SHP77 (cell line): ENCODE measurements at regions not wholly inside any gene's neighbourhood (a gene's known extent, or its start where the extent isn't known, plus 50 kb on each side); places are given as distances from the start of the nearest gene placed in this dataset.
A peak's percentile ranks its signal among the peaks of the same experiment; 100 is the strongest.

ENCODE experiments used
- DNase-seq, 2 experiments: peaks; one replicate each; lab custom pipeline; 2025; lab: John Stamatoyannopoulos, UW

GRCh38 chr7:26553582-26553981 is 261.9 kb downstream of the SNX10 start:
- DNase-seq = no peak

GRCh38 chr7:26554952-26555351 is 263.3 kb downstream of the SNX10 start:
- DNase-seq = peak in 1 of 2 experiments; percentile 27

- DNase-seq = peak; percentile 38 to 61
Measured at GRCh38 chr7:26556061-26556881, 264.6 kb downstream of the SNX10 start.

GRCh38 chr7:26560526-26561256 is 269.0 kb downstream of the SNX10 start:
- DNase-seq = no peak

- DNase-seq = no peak
Measured at GRCh38 chr7:26562841-26563240, 271.2 kb downstream of the SNX10 start.

GRCh38 chr7:26563406-26563805 is 271.7 kb downstream of the SNX10 start:
- DNase-seq = no peak

GRCh38 chr7:26567266-26567665 is 275.6 kb downstream of the SNX10 start:
- no peak for DNase-seq

- DNase-seq = no peak
Measured at GRCh38 chr7:26574476-26574875, 282.8 kb downstream of the SNX10 start.

- DNase-seq = no peak
Measured at GRCh38 chr7:26580064-26580591, 284.3 kb downstream of the SKAP2 start.

GRCh38 chr7:26580711-26581110 is 283.7 kb downstream of the SKAP2 start:
- no peak for DNase-seq

GRCh38 chr7:26583094-26583648 is 281.2 kb downstream of the SKAP2 start:
- peak; percentile 95 to 98 for DNase-seq

- no peak for DNase-seq
Measured at GRCh38 chr7:26584326-26584725, 280.1 kb downstream of the SKAP2 start.

- peak in 1 of 2 experiments; percentile 47 for DNase-seq
Measured at GRCh38 chr7:26584987-26585665, 279.3 kb downstream of the SKAP2 start.

GRCh38 chr7:26587536-26587935 is 276.9 kb downstream of the SKAP2 start:
- DNase-seq = no peak

- peak; percentile 27 to 66 for DNase-seq
Measured at GRCh38 chr7:26588511-26588910, 275.9 kb downstream of the SKAP2 start.

- no peak for DNase-seq
Measured at GRCh38 chr7:26590709-26591108, 273.7 kb downstream of the SKAP2 start.

GRCh38 chr7:26592011-26592410 is 272.4 kb downstream of the SKAP2 start:
- DNase-seq = no peak

GRCh38 chr7:26593393-26593792 is 271.0 kb downstream of the SKAP2 start:
- DNase-seq = peak in 1 of 2 experiments; percentile 20

- DNase-seq = no peak
Measured at GRCh38 chr7:26593896-26594295, 270.5 kb downstream of the SKAP2 start.

GRCh38 chr7:26594553-26594952 is 269.8 kb downstream of the SKAP2 start:
- no peak for DNase-seq

- no peak for DNase-seq
Measured at GRCh38 chr7:26598867-26599266, 265.5 kb downstream of the SKAP2 start.

- DNase-seq = no peak
Measured at GRCh38 chr7:26599982-26600381, 264.4 kb downstream of the SKAP2 start.
